ENCODE measurements at regions not wholly inside any gene's neighbourhood (a gene's known extent, or its start where the extent isn't known, plus 50 kb on each side); places are given as distances from the start of the nearest gene placed in this dataset.

DNA sequence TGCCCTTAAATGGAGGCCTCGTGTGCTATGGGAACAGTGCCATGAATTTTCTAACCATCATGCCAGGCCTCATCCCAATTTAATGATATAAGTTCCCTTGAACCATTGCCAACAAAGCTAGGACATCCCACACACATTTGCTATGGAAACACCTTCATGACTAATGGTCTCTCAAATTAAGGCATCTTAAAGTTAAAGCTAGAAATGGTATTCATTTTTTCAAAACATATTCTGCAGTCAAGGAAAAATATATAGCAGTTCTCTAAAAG, 117.3 kb downstream of the BTG1 start:
- no peak overlapping the region for H2AFZ ChIP-seq (ENCODE audit: low read depth, low read length, severe bottlenecking)
- TF ChIP-seq, protein P1, sequence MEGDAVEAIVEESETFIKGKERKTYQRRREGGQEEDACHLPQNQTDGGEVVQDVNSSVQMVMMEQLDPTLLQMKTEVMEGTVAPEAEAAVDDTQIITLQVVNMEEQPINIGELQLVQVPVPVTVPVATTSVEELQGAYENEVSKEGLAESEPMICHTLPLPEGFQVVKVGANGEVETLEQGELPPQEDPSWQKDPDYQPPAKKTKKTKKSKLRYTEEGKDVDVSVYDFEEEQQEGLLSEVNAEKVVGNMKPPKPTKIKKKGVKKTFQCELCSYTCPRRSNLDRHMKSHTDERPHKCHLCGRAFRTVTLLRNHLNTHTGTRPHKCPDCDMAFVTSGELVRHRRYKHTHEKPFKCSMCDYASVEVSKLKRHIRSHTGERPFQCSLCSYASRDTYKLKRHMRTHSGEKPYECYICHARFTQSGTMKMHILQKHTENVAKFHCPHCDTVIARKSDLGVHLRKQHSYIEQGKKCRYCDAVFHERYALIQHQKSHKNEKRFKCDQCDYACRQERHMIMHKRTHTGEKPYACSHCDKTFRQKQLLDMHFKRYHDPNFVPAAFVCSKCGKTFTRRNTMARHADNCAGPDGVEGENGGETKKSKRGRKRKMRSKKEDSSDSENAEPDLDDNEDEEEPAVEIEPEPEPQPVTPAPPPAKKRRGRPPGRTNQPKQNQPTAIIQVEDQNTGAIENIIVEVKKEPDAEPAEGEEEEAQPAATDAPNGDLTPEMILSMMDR (IDR thresholded peaks at IDR 0.05; ENCODE audit: insufficient read depth, low read length, poor library complexity, severe bottlenecking) = no peak
- TF ChIP-seq EZH2phosphoT487 (conservative IDR thresholded peaks at IDR 0.05; ENCODE audit: low read length) = no peak
- no peak overlapping the region for H3K27ac ChIP-seq (ENCODE audit: low read depth, low read length)

DNA sequence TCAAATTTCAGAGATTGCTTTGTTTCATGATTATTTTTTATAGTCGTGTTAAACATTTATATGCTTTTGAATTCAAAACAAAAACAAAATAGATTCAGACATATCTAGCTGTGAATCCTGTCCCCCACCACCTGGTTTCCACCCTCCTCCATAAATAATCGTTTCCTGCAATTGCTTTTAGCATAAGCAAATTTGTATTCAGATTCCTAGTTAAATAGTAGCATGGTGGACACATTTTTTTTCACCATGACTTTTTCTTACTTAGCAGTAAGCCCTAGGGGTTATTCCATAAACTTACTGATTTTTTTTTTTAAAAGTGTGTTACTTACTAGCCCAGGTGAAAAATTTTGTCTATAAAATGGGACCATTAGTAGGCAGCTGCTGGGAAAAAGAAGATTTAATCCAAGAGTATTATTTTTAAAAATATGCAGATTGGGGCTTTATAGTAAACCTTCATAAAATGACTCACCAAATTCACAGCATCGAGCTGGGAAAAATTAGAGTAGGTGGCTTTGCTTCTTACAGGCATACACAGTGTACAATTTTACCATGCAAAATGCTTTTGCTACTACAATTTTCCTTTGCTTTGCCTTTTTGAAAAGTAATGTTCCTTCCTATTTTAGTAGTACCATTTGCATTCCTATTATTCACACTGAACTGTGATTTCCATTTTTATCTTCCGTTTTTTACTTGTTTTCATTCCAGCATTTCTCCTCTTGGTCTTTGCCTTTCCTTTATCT, 117.8 kb downstream of the BTG1 start:
- Histone ChIP-seq H3K4me3 (ENCODE audit: insufficient read depth, low read length, poor library complexity, severe bottlenecking) (no peak overlapping the region), H3K4me2 (ENCODE audit: low read depth, low read length, poor library complexity, severe bottlenecking) (no peak overlapping the region), H2AFZ (ENCODE audit: low read depth, low read length, severe bottlenecking) (no peak overlapping the region)

More for the DNA sequence above, 117.3 kb downstream of the BTG1 start:
- H3K4me3 ChIP-seq (ENCODE audit: insufficient read depth, low read length, poor library complexity, severe bottlenecking) = no peak overlapping the region
- no peak overlapping the region for H3K4me2 ChIP-seq (ENCODE audit: low read depth, low read length, poor library complexity, severe bottlenecking)
- no peaks in the 10 kb centered on the region for H4K20me1 ChIP-seq (ENCODE audit: low read depth, low read length)
- H3K36me3 ChIP-seq (ENCODE audit: low read length) = no peaks in the 10 kb centered on the region
- H3K9me2 ChIP-seq (replicated peaks; ENCODE audit: insufficient read depth, low read length) = no peaks in the 10 kb centered on the region
- no peaks in the 10 kb centered on the region for H3K27me3 ChIP-seq (ENCODE audit: low read length)
- H3K79me2 ChIP-seq (ENCODE audit: insufficient read depth, low read length) = no peaks in the 10 kb centered on the region
- no peaks in the 10 kb centered on the region for H3F3A ChIP-seq (ENCODE audit: insufficient read depth)
- H3K9me3 ChIP-seq (ENCODE audit: insufficient read depth, low read length) = no peaks in the 10 kb centered on the region
- H3K9ac ChIP-seq (ENCODE audit: low read length) = no peak overlapping the region

DNA sequence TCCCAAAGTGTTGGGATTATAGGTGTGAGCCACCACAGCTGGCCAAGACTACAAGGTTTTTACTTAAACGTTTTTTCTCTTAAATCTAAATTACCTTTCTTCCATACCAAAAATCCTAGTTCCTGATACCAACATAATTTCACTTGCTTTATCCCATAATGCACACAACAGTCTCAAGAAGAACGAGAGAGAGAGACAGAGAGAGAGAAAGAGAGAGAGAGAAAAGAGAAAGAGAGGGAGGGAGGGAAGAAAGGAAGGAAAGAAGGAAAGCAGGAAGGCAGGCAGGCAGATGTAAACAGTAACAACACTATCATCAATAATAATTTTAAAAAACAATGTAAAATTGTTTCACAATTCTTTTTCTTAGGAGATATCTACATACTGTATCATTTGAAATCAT, 118.4 kb downstream of the BTG1 start:
- Histone ChIP-seq H3K27ac (ENCODE audit: low read depth, low read length) (no peak overlapping the region), H3K9me3 (ENCODE audit: insufficient read depth, low read length) (no peaks in the 10 kb centered on the region), H3K27me3 (ENCODE audit: low read length) (no peaks in the 10 kb centered on the region), H3K79me2 (ENCODE audit: insufficient read depth, low read length) (no peaks in the 10 kb centered on the region), H3K36me3 (ENCODE audit: low read length) (no peaks in the 10 kb centered on the region), H3K4me2 (ENCODE audit: low read depth, low read length, poor library complexity, severe bottlenecking) (no peak overlapping the region), H3K4me3 (ENCODE audit: insufficient read depth, low read length, poor library complexity, severe bottlenecking) (no peak overlapping the region), H3F3A (ENCODE audit: insufficient read depth) (no peaks in the 10 kb centered on the region), H3K9ac (ENCODE audit: low read length) (no peak overlapping the region), H2AFZ (ENCODE audit: low read depth, low read length, severe bottlenecking) (no peak overlapping the region), H4K20me1 (ENCODE audit: low read depth, low read length) (no peaks in the 10 kb centered on the region), H3K9me2 (replicated peaks; ENCODE audit: insufficient read depth, low read length) (no peaks in the 10 kb centered on the region)
- TF ChIP-seq, protein P1 (IDR thresholded peaks at IDR 0.05; ENCODE audit: insufficient read depth, low read length, poor library complexity, severe bottlenecking) = no peak
- TF ChIP-seq EZH2phosphoT487 (conservative IDR thresholded peaks at IDR 0.05; ENCODE audit: low read length) = no peak

More for the DNA sequence above, 117.8 kb downstream of the BTG1 start:
- no peaks in the 10 kb centered on the region for H3K9me2 ChIP-seq (replicated peaks; ENCODE audit: insufficient read depth, low read length)
- no peak overlapping the region for H3K9ac ChIP-seq (ENCODE audit: low read length)
- H3K27me3 ChIP-seq (ENCODE audit: low read length) = no peaks in the 10 kb centered on the region
- no peaks in the 10 kb centered on the region for H3K36me3 ChIP-seq (ENCODE audit: low read length)
- TF ChIP-seq, protein P1 (IDR thresholded peaks at IDR 0.05; ENCODE audit: insufficient read depth, low read length, poor library complexity, severe bottlenecking) = no peak
- TF ChIP-seq EZH2phosphoT487 (conservative IDR thresholded peaks at IDR 0.05; ENCODE audit: low read length) = no peak
- H3K79me2 ChIP-seq (ENCODE audit: insufficient read depth, low read length) = no peaks in the 10 kb centered on the region
- H3F3A ChIP-seq (ENCODE audit: insufficient read depth) = no peaks in the 10 kb centered on the region
- H4K20me1 ChIP-seq (ENCODE audit: low read depth, low read length) = no peaks in the 10 kb centered on the region
- H3K9me3 ChIP-seq (ENCODE audit: insufficient read depth, low read length) = no peaks in the 10 kb centered on the region
- H3K27ac ChIP-seq (ENCODE audit: low read depth, low read length) = no peak overlapping the region

Measured in SU-DHL-6 (cell line).